Stimulated activated CD4-positive, alpha-beta T cell treated with anti-CD3 and anti-CD28 coated beads, Interleukin-2, amount 100 ng/mL, for 24 hours (primary cell): ENCODE measurements at regions not wholly inside any gene's neighbourhood (a gene's known extent, or its start where the extent isn't known, plus 50 kb on each side); places are given as distances from the start of the nearest gene placed in this dataset.
"Not testable (repeated sequence)": the region's sequence is repeated elsewhere in the genome, so short reads cannot be mapped to it uniquely, and the experiment has no call there.

Experiments
- DNase-seq, 2 donors: peaks; one replicate each; pipeline ENCODE4 v3.0.0-alpha.2; 2020

- DNase-seq = no peak
Measured at GRCh38 chr11:38384568-38384967, 1786.5 kb upstream of the RAG2 start.

GRCh38 chr11:38365274-38365673 lies 1767.2 kb upstream of the RAG2 start:
- no peak for DNase-seq

DNA sequence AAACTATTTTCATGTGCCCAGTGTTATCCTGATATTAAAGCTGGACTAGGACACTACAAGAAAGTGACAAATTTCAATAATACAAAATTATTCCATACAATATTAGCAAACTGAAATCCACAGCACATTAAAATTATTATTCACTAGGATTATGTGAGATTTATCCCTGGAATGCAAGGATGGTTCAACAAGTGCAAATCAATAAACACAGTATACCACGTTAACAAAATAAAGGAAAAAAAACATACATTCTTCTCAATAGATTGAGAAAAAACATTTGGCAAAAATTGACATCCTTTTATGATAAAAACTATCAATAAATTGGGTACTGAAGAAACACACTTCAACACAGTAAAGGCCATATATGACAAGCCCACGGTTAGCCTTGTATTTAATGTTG lies 1758.2 kb upstream of the RAG2 start:
- DNase-seq = no peak

GRCh38 chr11:38345286-38345685 lies 1747.2 kb upstream of the RAG2 start:
- no peak for DNase-seq

DNA sequence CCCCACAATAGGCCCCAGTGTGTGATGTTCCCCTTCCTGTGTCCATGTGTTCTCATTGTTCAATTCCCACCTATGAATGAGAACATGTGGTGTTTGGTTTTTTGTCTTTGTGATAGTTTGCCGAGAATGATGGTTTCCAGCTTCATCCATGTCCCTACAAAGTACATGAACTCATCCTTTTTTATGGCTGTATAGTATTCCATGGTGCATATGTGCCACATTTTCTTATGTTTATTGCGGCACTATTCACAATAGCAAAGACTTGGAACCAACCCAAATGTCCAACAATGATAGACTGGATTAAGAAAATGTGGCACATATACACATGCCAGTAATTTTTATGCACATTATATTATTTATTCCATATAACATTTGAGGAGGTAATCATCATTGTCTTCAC lies 1743.6 kb upstream of the RAG2 start:
- DNase-seq = not testable (repeated sequence)

DNA sequence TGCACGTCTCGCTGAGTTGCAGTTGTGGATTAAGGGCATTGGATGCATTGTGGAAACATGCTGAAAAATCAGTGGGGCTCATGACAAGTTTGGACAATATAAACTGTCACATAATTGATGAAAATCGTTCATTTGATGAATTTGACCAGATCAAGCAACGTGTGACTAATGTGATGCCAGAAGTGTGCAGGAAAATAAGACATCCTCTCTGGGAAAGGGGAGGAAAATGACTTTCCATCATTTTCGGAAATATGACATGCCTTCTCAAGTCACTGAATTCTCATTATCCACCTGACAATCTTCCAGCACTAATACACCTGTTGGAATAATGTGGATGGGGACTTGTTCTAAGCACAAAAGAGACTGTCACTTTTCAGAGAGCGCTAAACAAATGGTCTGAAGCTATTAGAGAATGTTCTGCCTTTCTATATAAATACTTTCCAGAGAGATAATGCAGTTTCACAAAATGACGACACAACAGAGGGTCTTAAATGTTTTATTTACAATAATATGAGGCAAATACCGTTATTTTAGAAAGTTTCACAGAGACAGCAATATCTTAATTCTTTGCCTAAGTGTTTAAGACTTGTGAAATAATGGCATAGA lies 1741.9 kb upstream of the RAG2 start:
- no peak for DNase-seq

GRCh38 chr11:38338022-38338421 lies 1740.0 kb upstream of the RAG2 start:
- DNase-seq = not testable (repeated sequence)

DNA sequence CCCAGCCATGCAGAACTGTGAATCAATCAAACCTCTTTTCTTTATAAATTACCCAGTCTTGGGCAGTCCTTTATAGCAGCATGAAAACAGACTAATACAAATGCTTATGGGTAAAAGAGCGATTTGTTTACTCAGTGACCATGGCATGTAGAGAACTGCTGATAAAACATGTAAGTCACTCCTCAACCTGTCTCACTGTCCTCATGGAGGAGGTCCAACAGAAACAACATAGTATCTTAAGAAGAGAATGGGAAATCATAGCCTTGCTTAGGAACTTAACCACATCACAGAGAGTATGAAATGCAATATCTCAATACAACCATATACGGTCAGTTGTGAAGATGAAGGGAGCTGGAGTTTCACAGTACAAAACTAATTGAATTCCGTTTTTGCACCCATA lies 1734.0 kb upstream of the RAG2 start:
- DNase-seq = no peak

GRCh38 chr11:38330578-38330977 lies 1732.5 kb upstream of the RAG2 start:
- DNase-seq = no peak

DNA sequence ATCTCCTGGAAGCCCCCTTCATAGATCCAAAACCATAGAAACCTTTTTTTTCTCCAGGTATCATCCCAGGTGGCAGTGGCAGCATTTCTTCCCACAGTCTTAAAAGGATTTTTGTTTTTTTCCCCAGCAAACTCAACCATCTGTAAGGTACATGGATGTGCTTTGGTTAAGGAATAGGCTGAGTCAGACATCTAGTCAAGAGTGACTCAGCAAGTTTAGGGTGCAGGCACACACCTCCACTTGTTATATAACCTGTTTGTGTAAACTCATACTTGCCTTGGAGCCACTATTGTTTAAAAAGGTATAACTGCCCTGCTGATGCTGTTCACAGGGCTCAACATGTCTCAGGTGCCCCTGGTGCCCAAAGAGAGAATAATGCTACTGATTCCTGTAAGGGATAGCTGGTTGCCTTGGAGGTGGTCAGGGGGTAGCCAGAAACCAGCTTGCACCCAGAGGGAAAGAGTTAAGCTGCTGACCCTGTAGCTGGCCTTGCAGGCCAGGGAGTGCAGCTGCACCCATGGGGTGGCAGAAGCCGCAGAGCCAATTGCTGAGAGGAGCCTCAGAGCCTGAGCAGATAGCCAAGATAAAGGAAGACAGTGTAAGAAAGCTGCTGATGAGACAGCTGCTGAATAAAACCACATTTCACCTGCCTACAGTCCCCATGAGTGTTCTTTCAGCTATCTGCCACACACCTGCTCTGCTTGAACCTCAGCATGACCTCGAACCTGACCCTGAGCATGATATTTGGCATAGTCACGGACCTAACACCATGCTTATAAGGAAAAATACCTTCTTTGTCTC lies 1726.1 kb upstream of the RAG2 start:
- DNase-seq = no peak

DNA sequence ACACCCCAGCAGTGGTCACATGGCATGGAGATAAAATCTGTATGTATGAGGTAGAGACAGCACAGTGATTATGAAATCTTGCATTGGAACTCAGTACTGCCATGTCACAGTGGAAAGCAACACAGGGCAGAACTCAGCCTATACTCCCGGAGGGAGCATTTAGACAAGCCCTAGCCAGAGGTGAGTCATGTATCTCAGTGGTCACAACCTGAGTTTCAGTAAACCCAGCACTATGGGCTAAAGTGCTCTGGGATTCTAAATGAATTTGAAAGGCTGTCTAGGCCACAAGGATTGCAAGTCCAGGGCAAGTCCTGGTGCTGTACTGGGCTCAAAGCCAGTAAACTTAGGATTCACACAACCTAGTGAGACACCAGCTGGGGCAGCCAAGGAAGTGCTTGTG lies 1717.1 kb upstream of the RAG2 start:
- DNase-seq = no peak

DNA sequence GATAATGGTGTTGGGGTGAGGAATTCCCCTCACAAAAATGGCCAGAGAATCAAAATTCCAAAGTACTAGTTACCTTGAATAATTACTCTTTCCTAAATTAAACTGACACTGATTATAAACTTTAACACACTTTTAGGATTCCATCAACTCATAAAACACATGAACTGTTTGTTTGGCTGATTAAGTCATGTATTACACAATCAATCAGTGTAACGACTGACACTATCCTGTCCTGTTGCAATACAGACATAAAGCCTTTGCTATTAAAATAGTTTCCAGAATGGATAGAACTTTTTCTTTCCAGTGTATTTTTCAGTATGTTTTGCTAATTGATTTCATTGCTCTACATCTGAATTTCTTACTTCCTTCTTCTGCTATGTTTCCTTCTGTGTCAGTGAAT lies 1709.4 kb upstream of the RAG2 start:
- DNase-seq = no peak

DNA sequence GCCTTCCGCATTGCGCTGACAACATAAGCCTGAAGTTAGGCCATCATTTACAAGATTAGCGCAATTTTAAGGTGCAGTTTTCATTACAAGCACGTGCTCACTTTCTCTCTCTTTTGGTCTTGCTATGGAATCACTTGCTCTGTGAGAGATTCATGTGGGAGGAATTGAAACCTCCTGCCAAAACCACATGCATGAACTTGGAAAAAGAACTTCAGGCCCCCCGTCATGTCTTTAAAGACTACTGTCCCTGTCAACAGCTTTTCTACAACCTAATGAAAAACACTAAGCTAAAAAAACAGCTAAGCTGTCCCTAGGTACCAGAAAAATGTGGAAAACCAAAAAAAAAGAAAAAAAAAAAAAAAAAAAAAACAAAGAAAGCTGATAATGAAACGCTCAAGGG lies 1707.6 kb upstream of the RAG2 start:
- DNase-seq = no peak

- no peak for DNase-seq
Measured at GRCh38 chr11:38304926-38305325, 1706.9 kb upstream of the RAG2 start.

- no peak for DNase-seq
Measured at GRCh38 chr11:38302564-38302963, 1704.5 kb upstream of the RAG2 start.

- DNase-seq = no peak
Measured at GRCh38 chr11:38300570-38300969, 1702.5 kb upstream of the RAG2 start.

- DNase-seq = no peak
Measured at GRCh38 chr11:38296211-38296776, 1698.3 kb upstream of the RAG2 start.

DNA sequence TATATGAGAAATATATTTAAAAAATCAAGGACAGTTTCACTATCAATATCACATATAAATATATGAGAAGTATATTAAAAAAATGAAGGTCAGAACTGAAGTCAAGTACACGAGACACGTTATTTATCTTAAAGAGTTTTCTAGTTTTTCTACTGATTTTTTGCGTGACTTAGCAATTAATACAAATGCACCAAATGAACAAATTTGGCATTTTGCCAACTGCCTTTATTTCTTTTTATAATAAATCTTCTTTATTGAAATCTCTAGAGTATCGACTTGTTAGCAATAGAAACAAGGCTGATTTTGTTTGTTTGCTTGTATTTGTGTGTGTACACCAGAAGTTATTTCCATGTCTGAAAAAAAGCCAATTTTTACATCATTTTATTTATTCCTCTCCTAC lies 1684.7 kb upstream of the RAG2 start:
- no peak for DNase-seq

GRCh38 chr11:38278457-38279141 lies 1680.6 kb upstream of the RAG2 start:
- DNase-seq = no peak

- DNase-seq = no peak
Measured at GRCh38 chr11:38274031-38274430, 1676.0 kb upstream of the RAG2 start.

- DNase-seq = no peak
Measured at GRCh38 chr11:38272376-38272775, 1674.3 kb upstream of the RAG2 start.

DNA sequence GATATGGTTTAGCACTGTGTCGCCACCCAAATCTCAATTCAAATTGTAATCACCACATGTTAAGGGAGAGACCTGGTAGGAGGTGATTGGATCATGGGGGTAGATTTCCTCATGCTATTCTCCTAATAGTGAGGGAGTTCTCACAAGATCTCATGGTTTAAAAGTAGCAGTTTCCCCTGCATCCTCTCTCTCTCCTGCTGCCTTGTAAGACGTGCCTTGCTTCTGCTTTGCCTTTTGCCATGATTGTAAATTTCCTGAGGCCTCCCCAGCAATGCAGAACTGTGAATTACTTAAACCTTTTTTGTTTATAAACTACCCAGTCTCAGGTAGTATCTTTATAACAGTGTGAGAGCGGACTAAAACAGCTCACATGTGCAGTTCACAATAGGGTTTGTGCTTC lies 1668.7 kb upstream of the RAG2 start:
- DNase-seq = no peak

DNA sequence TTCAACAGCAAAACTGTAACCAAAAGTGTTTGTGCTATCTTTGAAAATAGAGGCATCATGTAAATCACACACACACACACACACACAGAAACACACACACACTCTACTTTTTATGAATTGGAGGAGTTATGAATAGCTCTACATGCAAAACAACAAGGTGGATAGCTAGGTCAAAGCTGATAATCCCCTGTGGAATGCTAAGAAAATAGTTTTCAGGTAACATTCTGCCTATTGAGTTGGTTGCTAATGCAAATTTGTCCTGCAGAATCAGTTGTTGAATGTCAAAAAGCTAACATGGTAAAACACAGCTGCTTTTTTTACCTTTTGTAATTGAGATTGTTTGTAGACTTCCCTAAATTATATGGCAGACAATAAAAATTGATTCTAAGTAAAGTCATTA lies 1658.4 kb upstream of the RAG2 start:
- DNase-seq = no peak

DNA sequence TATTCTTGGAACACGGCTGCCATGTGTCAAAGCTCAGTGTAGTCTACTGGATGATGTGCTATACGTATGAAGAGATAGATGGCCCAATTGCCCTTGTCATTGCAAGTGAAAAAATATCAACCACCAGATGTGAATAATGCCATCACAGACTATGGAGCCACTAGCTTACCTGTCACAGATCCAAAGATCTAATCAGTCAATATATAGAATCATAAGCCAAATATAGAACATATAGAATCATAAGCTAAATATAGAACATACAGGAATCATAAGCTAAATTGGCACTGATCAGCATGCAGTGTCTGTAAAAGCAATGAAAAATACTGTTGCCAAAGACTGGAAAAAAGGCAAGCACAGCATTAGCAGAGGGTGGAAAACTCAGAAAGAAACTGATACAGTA lies 1656.9 kb upstream of the RAG2 start:
- DNase-seq = no peak
